ENCODE measurements at regions not wholly inside any gene's neighbourhood (a gene's known extent, or its start where the extent isn't known, plus 50 kb on each side); places are given as distances from the start of the nearest gene placed in this dataset.
A peak's percentile ranks its signal among the peaks of the same experiment; 100 is the strongest.

GRCh38 chr15:97162805-97163495 is 797.6 kb upstream of the ARRDC4 start:
- CTCF ChIA-PET, result no interaction called here
- TF ChIP-seq ARNT (IDR thresholded peaks at IDR 0.05) (no peak), FOXM1 (IDR thresholded peaks at IDR 0.05; ENCODE audit: borderline replicate concordance) (no peak), CTBP1 (IDR thresholded peaks at IDR 0.05; ENCODE audit: borderline replicate concordance) (no peak), SUZ12 (IDR thresholded peaks at IDR 0.05) (no peak), ZNF384 (IDR thresholded peaks at IDR 0.05) (no peak), FOXA1 (IDR thresholded peaks at IDR 0.05) (no peak), FOXK2 (IDR thresholded peaks at IDR 0.05) (no peak), NFRKB (IDR thresholded peaks at IDR 0.05) (no peak)
- no peak for DNase-seq (ENCODE audit: extremely low spot score)
- POLR2A ChIA-PET, result no interaction called here

- ChIA-PET CTCF (no interaction called here), POLR2A (no interaction called here)
- TF ChIP-seq SP1 (IDR thresholded peaks at IDR 0.05), result no peak
- no peak for TF ChIP-seq TARDBP (IDR thresholded peaks at IDR 0.05)
- TF ChIP-seq ARNT (IDR thresholded peaks at IDR 0.05), result no peak
- no peak for TF ChIP-seq NFRKB (IDR thresholded peaks at IDR 0.05)
- TF ChIP-seq SUZ12 (IDR thresholded peaks at IDR 0.05), result no peak
- DNase-seq (ENCODE audit: extremely low spot score), result no peak
Measured at GRCh38 chr15:97165205-97165604, 795.3 kb upstream of the ARRDC4 start.

- POLR2A ChIA-PET, result no interaction called here
- no peak for DNase-seq (ENCODE audit: extremely low spot score)
- TF ChIP-seq TARDBP (IDR thresholded peaks at IDR 0.05) (no peak), ELF4 (IDR thresholded peaks at IDR 0.05) (no peak), LEF1 (IDR thresholded peaks at IDR 0.05; ENCODE audit: borderline replicate concordance) (no peak), SUZ12 (IDR thresholded peaks at IDR 0.05) (no peak), FOXA1 (IDR thresholded peaks at IDR 0.05) (no peak), NFRKB (IDR thresholded peaks at IDR 0.05) (no peak), ZNF384 (IDR thresholded peaks at IDR 0.05) (no peak), ARNT (IDR thresholded peaks at IDR 0.05) (no peak), L3MBTL2 (conservative IDR thresholded peaks at IDR 0.05) (no peak), CTBP1 (IDR thresholded peaks at IDR 0.05; ENCODE audit: borderline replicate concordance) (no peak)
- CTCF ChIA-PET, result no interaction called here
Measured at GRCh38 chr15:97168704-97169475, 791.6 kb upstream of the ARRDC4 start.

GRCh38 chr15:97171556-97171955 is 788.9 kb upstream of the ARRDC4 start:
- TF ChIP-seq SP1 (IDR thresholded peaks at IDR 0.05) (no peak), NFRKB (IDR thresholded peaks at IDR 0.05) (no peak)
- DNase-seq (ENCODE audit: extremely low spot score), result no peak
- ChIA-PET POLR2A (no interaction called here), CTCF (no interaction called here)

GRCh38 chr15:97174886-97175540 is 785.5 kb upstream of the ARRDC4 start:
- POLR2A ChIA-PET, result no interaction called here
- CTCF ChIA-PET, result no interaction called here
- TF ChIP-seq FOXM1 (IDR thresholded peaks at IDR 0.05; ENCODE audit: borderline replicate concordance) (no peak), HDGF (IDR thresholded peaks at IDR 0.05; ENCODE audit: borderline replicate concordance) (no peak), ARNT (IDR thresholded peaks at IDR 0.05) (no peak)
- DNase-seq (ENCODE audit: extremely low spot score), result no peak

GRCh38 chr15:97177151-97177577 is 783.3 kb upstream of the ARRDC4 start:
- DNase-seq (ENCODE audit: extremely low spot score), result peak; percentile 23
- POLR2A ChIA-PET, result no interaction called here
- no peak for TF ChIP-seq FOXK2 (IDR thresholded peaks at IDR 0.05)
- CTCF ChIA-PET, result no interaction called here

GRCh38 chr15:97182581-97182980 is 777.9 kb upstream of the ARRDC4 start:
- ChIA-PET CTCF (no interaction called here), POLR2A (no interaction called here)
- TF ChIP-seq SP1 (IDR thresholded peaks at IDR 0.05), result no peak
- TF ChIP-seq NFRKB (IDR thresholded peaks at IDR 0.05), result no peak
- TF ChIP-seq HDGF (IDR thresholded peaks at IDR 0.05; ENCODE audit: borderline replicate concordance), result no peak
- no peak for TF ChIP-seq ARNT (IDR thresholded peaks at IDR 0.05)
- no peak for TF ChIP-seq FOXA1 (IDR thresholded peaks at IDR 0.05)
- no peak for TF ChIP-seq LEF1 (IDR thresholded peaks at IDR 0.05; ENCODE audit: borderline replicate concordance)
- no peak for TF ChIP-seq FOXM1 (IDR thresholded peaks at IDR 0.05; ENCODE audit: borderline replicate concordance)
- TF ChIP-seq ZNF384 (IDR thresholded peaks at IDR 0.05), result no peak
- TF ChIP-seq L3MBTL2 (conservative IDR thresholded peaks at IDR 0.05), result no peak
- no peak for TF ChIP-seq SUZ12 (IDR thresholded peaks at IDR 0.05)
- no peak for DNase-seq (ENCODE audit: extremely low spot score)

GRCh38 chr15:97189162-97189780 is 771.2 kb upstream of the ARRDC4 start:
- DNase-seq (ENCODE audit: extremely low spot score), result no peak
- TF ChIP-seq SP1 (IDR thresholded peaks at IDR 0.05) (no peak), ZNF384 (IDR thresholded peaks at IDR 0.05) (no peak), TARDBP (IDR thresholded peaks at IDR 0.05) (no peak), SUZ12 (IDR thresholded peaks at IDR 0.05) (no peak), ELF4 (IDR thresholded peaks at IDR 0.05) (no peak), PKNOX1 (IDR thresholded peaks at IDR 0.05) (no peak), FOXK2 (IDR thresholded peaks at IDR 0.05) (no peak), L3MBTL2 (conservative IDR thresholded peaks at IDR 0.05) (no peak), HDGF (IDR thresholded peaks at IDR 0.05; ENCODE audit: borderline replicate concordance) (no peak), BHLHE40 (IDR thresholded peaks at IDR 0.05; ENCODE audit: borderline replicate concordance) (no peak), CTBP1 (IDR thresholded peaks at IDR 0.05; ENCODE audit: borderline replicate concordance) (no peak), FOXM1 (IDR thresholded peaks at IDR 0.05; ENCODE audit: borderline replicate concordance) (no peak), ARNT (IDR thresholded peaks at IDR 0.05) (no peak), LEF1 (IDR thresholded peaks at IDR 0.05; ENCODE audit: borderline replicate concordance) (no peak), NFRKB (IDR thresholded peaks at IDR 0.05) (no peak), FOXA1 (IDR thresholded peaks at IDR 0.05) (no peak)
- CTCF ChIA-PET, result no interaction called here
- POLR2A ChIA-PET, result no interaction called here

Data from HEK293T (cell line).